Left renal pelvis (tissue), 4 donors: ENCODE measurements at regions not wholly inside any gene's neighbourhood (a gene's known extent, or its start where the extent isn't known, plus 50 kb on each side); places are given as distances from the start of the nearest gene placed in this dataset.

Experiments
- DNase-seq, 4 donors: peaks; one replicate each; pipeline ENCODE4 v3.0.0-alpha.2; 2013; ENCODE audit warnings: low read depth in 4 of 4, low spot score in 3 of 4

DNA sequence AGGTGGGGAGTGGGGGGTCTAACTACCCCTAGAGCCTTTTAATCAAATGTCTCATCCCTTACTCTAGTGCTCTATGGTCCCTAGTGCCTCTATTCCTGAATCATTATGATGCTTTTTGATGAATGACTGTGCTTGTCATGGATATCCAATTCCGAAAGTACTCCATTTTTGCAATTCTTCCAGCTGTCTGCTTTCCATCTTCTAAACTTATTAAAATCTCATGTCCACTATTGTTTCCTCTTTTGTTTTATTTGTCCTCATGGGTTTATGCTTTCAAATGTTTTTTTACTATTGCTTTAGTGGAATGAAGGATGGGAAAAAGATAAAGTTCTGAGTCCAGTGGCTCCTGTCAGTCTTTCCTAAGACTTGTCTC lies 77.2 kb upstream of the KCNMB2 start:
- DNase-seq, result no peak

DNA sequence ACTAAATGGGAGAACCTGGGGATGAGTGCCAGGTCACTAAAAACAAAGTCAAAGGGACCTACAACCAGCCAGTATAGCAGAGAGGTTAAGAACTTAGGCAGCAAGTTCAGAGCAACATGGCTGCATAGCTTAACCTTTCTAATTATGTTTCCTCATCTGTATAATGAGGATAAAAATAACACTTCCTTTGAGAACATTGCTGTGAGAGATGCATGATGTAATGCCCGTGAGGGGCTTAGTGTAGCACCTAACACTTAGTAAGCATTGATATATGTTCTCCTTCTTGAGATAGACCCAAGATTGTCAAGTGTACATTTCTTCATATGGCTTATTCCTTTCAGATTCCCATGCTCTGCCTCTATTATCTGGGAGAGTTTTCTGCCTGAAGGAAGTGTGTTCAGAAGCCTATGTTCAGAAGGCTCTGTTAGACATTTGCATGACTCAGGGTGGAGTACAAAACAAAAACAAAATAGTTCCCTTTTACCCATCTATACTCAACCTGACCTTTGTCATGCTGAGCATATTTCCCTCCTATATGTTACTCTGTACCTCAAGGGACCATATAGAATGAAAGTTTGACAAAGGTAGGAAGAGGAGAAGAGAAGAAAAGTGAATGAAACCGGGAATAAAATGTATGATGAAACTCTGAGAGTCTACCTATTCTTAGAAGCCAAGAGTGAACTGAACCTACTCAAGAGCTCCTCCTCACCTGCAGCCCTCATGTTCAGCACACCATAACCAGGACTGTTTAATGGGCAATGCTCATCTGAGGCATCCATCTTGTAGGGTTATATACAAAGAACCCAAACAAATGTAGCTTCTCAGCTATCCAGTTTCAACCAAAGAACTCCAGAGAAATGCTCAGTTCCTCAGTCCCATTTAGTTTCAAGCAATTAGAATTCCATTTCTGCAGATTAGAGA lies 70.7 kb upstream of the KCNMB2 start:
- no peak for DNase-seq

DNA sequence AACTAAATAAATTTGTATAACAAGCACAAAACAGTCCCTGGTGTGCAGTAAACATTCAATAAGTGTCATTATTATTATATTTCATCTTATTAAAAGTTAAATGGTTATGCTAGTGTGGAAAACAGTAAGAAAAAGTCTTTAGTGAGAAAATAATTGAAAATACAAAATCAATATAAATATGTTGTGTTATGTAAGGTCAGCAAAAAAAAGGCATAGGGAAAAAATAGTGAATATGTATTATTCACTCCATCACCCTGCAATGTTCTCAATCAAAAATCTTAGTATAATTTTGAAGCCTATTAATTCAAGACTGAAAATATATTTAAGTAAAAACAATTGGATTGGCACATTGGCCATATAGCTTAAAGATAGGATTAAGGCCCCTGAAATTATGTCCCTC lies 63.3 kb upstream of the KCNMB2 start:
- DNase-seq, result no peak

DNA sequence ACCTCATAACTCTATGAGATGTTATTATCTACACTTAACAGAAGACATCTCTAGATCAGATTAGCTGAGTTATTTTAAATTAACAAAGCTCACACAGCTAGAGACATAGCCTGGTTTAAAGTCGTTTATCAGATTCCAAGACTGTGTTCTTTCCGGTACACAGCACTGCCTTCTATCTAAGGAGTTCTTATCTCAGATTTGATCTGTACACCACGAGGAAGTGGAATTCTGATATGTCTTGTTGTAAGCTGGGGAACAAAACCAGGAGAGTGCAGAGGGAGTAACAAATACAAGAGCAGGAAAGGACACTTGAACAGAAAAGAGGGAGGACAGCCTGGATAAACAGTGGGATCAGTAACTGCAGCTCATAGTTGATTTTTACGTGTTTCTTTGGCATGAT lies 61.7 kb upstream of the KCNMB2 start:
- no peak for DNase-seq

DNA sequence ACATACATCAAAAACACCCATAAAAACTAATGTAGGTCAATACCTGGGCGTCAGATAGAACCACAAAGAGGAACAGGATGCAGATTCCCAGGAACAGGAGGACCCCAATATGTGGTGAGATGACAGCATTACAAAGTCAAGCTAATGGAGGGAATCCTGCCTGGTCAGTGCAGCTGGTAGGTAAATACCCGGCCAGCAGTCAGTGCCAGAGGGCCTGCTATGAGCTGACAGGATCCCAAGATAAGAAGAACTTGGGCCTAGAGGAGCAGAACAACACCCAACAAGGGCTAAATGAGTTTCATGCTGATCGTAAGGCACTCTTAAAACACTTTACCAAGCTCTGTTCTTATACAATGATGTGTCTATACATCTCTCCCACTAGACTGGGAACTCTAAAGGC lies 61.2 kb upstream of the KCNMB2 start:
- DNase-seq, result no peak

DNA sequence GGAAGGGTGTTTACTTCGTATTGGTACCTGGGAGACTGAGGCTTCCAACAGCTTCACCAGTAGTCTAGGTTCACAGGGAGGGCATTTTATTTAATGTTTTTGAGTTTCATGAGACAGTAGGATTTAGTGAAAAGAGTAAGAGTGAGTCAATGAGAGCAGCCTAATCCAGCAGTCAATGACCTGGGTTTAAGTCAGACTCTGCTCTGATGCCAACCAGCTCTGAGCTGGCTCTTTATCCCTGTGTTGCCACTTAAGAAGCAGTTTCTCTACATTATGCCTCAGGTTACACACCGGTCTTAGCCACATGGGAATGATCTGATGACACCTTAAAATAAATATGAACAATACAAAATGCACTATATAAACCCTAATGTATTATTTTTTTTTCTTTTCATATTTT lies 59.4 kb upstream of the KCNMB2 start:
- DNase-seq, result no peak

DNA sequence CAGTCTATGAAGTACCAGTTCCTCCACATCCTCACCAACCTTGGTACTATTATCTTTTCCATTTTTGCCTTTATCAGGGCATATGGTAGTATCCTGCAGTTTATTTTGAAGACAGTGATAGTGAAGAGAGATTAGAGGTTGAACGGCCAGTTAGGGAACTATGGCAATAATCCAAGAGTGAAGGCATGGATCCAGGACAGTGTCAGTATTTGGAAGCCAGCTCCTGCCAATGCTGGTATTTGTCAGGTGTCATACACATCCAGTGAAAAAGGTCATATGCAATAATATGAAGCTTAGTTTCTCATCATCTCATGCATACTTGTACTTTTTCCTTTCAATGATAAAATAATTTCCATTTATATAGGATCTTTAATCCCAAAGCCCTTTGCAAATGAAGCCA lies 56.8 kb upstream of the KCNMB2 start:
- no peak for DNase-seq

DNA sequence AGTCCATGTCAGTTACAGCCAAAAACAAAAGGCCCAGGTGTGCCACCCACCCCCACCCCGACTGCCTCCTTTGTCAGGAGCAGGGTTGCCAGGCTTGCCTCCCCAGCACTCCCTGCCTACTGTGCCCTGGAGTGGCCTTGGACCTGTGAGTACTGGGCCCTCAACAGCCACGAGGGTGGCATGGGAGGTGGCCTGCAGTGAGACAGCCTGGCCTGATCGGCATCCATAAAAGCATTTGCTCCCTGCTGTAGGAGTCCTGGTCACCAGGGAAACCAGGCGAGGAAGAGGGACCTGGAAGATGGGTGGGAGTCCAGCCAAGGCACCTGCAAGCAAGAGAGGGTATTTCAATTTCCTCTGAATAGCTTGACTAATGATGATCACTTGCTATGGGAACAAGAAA lies 56.4 kb upstream of the KCNMB2 start:
- DNase-seq, result no peak

DNA sequence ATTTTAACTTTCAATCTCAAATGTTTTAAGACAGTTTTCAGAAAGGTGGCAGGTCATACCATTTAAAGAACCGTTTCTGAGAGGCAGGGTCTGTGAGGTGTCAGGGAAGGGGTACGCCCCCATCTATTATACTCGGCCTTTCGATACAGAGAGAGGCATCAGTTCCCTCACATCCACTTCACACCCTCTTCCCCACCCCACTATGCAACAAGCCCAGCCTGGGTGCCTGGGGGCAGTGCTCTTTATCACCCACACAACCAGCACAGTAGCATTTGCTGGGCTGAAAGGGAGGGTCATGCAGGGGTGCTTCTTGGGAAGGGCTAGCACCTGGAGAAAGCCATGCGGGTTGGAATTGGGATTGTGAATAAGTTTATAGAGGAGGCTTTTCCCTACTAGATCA lies 56.0 kb upstream of the KCNMB2 start:
- no peak for DNase-seq

DNA sequence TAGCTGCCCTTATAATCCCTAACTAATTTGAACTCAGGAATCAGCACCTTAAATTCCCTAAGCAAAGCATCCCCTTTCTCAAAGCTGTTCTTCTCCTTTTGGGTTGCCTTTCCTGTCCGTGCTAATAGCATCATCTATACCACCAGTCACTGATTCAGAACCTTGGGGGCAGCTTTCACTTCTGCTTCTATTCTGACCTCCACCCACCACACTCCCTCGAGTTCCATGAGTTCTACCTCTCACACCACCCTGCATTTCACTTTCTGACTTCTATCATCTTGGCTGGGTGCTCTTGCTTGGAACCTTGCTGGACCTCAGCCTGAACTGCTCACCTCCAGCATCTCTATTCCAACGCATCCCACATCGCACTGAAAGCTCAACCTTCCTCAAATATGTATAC lies 55.4 kb upstream of the KCNMB2 start:
- DNase-seq, result no peak

DNA sequence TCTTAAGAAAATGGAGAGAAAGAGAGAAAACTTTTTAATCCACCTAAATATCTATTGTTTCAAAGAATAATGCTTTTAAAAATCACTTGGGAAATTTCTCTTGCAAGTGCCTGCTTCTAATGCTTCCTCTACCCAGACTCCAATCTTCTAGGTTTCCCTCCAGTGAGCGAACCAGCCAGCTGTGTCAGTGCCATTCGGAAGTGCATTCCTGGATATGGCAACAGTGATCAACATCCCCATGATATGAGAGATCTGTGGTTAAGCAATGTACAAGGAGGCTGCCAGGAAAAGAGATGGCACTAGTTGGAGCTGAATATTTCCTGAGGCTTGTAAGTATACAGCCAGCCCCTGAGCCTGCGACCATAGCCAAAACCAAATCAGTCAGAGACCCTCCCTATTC lies 53.3 kb upstream of the KCNMB2 start:
- DNase-seq, result peak; percentile 7 to 18 (median 11)

DNA sequence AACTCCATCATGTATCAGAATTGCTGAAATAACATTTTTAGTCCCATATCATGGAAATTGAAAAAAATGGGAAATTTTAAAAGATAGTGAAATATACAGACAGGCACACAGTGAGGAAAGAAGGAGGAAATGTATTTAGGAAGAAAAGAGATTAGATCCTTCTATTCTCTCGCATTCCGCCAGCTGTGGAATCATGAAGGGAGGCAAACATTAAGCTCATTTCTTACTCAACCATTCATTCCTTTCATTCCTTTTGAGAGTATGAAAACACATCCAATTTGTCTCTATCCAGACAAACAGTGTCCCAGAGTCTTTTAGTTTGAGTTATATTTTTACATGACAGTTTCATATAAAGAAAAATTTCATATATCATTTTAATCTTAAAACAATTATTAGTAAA lies 52.5 kb upstream of the KCNMB2 start:
- DNase-seq, result no peak

DNA sequence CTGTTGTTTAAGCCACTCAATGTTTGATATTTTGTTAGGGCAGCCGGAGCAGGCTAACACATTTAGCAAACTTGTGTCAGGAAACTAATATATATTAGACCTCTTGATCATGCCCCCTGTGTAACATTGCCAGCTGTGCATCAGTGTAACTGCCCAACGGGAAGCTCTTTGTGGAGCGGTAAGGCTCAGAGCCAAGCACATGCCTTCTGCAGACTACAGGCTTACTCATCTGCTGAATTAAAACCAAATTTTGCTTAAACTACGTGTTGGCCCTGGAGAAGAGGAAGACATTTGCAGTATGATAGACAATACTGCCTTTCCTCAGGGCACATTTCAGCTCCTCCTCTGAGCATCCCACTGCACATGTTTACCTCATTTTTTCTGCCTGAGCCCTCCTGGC lies 50.5 kb upstream of the KCNMB2 start:
- no peak for DNase-seq
